Muscle of leg (tissue), 3 donors: ENCODE measurements at regions not wholly inside any gene's neighbourhood (a gene's known extent, or its start where the extent isn't known, plus 50 kb on each side); places are given as distances from the start of the nearest gene placed in this dataset.
"Not testable (repeated sequence)": the region's sequence is repeated elsewhere in the genome, so short reads cannot be mapped to it uniquely, and the experiment has no call there.

ENCODE experiments used
- DNase-seq: peaks from one replicate; pipeline ENCODE4 v3.0.0; 2013
- H3K27ac ChIP-seq: one replicate; pipeline ENCODE4 v1.5.1; 2013; ENCODE audit warnings: mild to moderate bottlenecking, low read length, control low read depth
- H3K27me3 ChIP-seq: one replicate; pipeline ENCODE4 v1.6.1; 2013; ENCODE audit warnings: low read length; ENCODE audit not compliant: control insufficient read depth, insufficient read depth
- H3K36me3 ChIP-seq: one replicate; pipeline ENCODE4 v1.6.1; 2013; ENCODE audit warnings: low read length; ENCODE audit not compliant: control insufficient read depth, insufficient read depth
- H3K4me1 ChIP-seq: one replicate; pipeline ENCODE4 v1.6.1; 2013; ENCODE audit warnings: low read length; ENCODE audit not compliant: control insufficient read depth, insufficient read depth
- H3K4me3 ChIP-seq: one replicate; pipeline ENCODE4 v1.5.1; 2013; ENCODE audit warnings: low read length, control low read depth
- H3K9me3 ChIP-seq: replicated peaks from 2 replicates; pipeline ENCODE4 v1.6.1; 2013; ENCODE audit warnings: low read depth, low read length; ENCODE audit not compliant: control insufficient read depth
- WGBS: methylation state at CpG from one replicate; pipeline ENCODE4 v1.1.5; 2013; ENCODE audit warnings: missing lambda C conversion rate; ENCODE audit not compliant: insufficient coverage; 5-methylcytosine and 5-hydroxymethylcytosine counted together

DNA sequence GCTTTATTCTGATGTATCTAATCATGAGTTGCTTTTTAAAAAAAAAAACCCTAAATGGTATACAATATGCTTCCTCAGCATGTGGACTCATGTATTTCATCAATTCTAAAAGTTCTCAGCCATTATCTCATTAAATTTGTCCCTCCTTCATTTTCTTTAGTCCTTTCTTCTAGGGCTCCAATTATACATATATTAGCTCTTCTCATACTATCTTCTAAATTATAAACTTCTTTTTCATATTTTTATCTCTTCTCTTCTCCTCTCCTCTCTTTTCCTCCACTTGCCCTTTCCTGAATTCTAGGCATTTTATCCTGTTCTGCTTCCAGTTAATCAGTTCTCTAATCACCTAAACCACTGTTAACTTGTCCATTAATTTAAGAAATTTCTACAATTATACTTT, 55.0 kb upstream of the IL33 start:
- Histone ChIP-seq H3K27ac (no peak overlapping the region), H3K36me3 (no peaks in the 10 kb centered on the region), H3K27me3 (no peaks in the 10 kb centered on the region), H3K9me3 (peaks cover 4% of the 10 kb centered on the region), H3K4me3 (no peak overlapping the region), H3K4me1 (no peaks in the 10 kb centered on the region)
- DNase-seq, result no peak

DNA sequence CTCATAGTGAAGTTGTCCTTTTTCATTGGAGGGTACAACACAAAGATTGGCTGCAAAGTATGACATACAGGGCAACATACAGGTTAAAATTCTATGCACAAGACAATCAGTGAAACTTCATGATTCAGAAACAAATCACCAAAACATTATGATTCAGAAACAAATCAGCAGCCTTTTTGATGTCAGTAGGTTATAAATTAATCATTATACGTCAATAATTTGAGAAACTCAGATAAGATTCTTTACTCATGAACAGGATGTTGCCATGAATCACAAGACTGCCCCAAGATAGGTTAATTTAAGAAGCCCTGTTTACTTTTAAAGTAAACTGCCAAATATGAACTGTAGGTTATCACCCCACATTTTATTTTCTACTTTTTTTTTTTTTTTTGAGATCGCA, 62.2 kb upstream of the IL33 start:
- WGBS, result no CpG with 5 or more reads among the region's 2 CpGs

GRCh38 chr9:6152788-6153187, 62.8 kb upstream of the IL33 start:
- WGBS, result no CpG with 5 or more reads among the region's 4 CpGs
- DNase-seq, result no peak

More for the DNA sequence above, 62.2 kb upstream of the IL33 start:
- Histone ChIP-seq H3K27ac (no peak overlapping the region), H3K27me3 (no peaks in the 10 kb centered on the region), H3K4me1 (no peaks in the 10 kb centered on the region), H3K4me3 (no peak overlapping the region), H3K9me3 (no peaks in the 10 kb centered on the region), H3K36me3 (no peaks in the 10 kb centered on the region)
- DNase-seq, result no peak

GRCh38 chr9:6150483-6150882, 65.1 kb upstream of the IL33 start:
- no peaks in the 10 kb centered on the region for H3K9me3 ChIP-seq
- no CpG with 5 or more reads among the region's 2 CpGs for WGBS
- no peak overlapping the region for H3K27ac ChIP-seq
- DNase-seq, result no peak
- no peaks in the 10 kb centered on the region for H3K36me3 ChIP-seq
- no peaks in the 10 kb centered on the region for H3K27me3 ChIP-seq
- no peak overlapping the region for H3K4me3 ChIP-seq
- H3K4me1 ChIP-seq, result no peaks in the 10 kb centered on the region

More at GRCh38 chr9:6152788-6153187, 62.8 kb upstream of the IL33 start:
- Histone ChIP-seq H3K27me3 (no peaks in the 10 kb centered on the region), H3K36me3 (no peaks in the 10 kb centered on the region), H3K27ac (no peak overlapping the region), H3K4me3 (no peak overlapping the region), H3K9me3 (no peaks in the 10 kb centered on the region), H3K4me1 (no peaks in the 10 kb centered on the region)

GRCh38 chr9:6149315-6149714, 66.3 kb upstream of the IL33 start:
- H3K27ac ChIP-seq, result no peak overlapping the region

GRCh38 chr9:6147846-6148245, 67.8 kb upstream of the IL33 start:
- Histone ChIP-seq H3K4me3 (no peak overlapping the region), H3K27ac (no peak overlapping the region), H3K4me1 (no peaks in the 10 kb centered on the region), H3K27me3 (no peaks in the 10 kb centered on the region), H3K9me3 (no peaks in the 10 kb centered on the region), H3K36me3 (no peaks in the 10 kb centered on the region)
- WGBS, result 70% methylated on average over 3 of the region's 4 CpGs
- no peak for DNase-seq

More at GRCh38 chr9:6149315-6149714, 66.3 kb upstream of the IL33 start:
- peak; percentile 12 for DNase-seq
- H3K36me3 ChIP-seq, result no peaks in the 10 kb centered on the region
- H3K4me1 ChIP-seq, result no peaks in the 10 kb centered on the region
- H3K27me3 ChIP-seq, result no peaks in the 10 kb centered on the region
- no peaks in the 10 kb centered on the region for H3K9me3 ChIP-seq
- 90% methylated on average over 4 of the region's 9 CpGs for WGBS
- no peak overlapping the region for H3K4me3 ChIP-seq

GRCh38 chr9:6144947-6145346, 70.7 kb upstream of the IL33 start:
- Histone ChIP-seq H3K36me3 (no peaks in the 10 kb centered on the region), H3K4me3 (no peak overlapping the region), H3K27me3 (no peaks in the 10 kb centered on the region), H3K27ac (no peak overlapping the region), H3K4me1 (no peaks in the 10 kb centered on the region), H3K9me3 (no peaks in the 10 kb centered on the region)
- WGBS, result no CpG with 5 or more reads among the region's 1 CpG
- no peak for DNase-seq

GRCh38 chr9:6142799-6143454, 72.7 kb upstream of the IL33 start:
- no peak for DNase-seq
- Histone ChIP-seq H3K9me3 (no peaks in the 10 kb centered on the region), H3K27ac (no peak overlapping the region), H3K4me1 (no peaks in the 10 kb centered on the region), H3K36me3 (no peaks in the 10 kb centered on the region), H3K4me3 (no peak overlapping the region), H3K27me3 (no peaks in the 10 kb centered on the region)

- not testable (repeated sequence) for H3K27ac ChIP-seq, H3K4me3 ChIP-seq, H3K36me3 ChIP-seq, H3K4me1 ChIP-seq, DNase-seq, H3K9me3 ChIP-seq, H3K27me3 ChIP-seq
- 92% methylated on average over 7 of the region's 25 CpGs for WGBS
Observed at GRCh38 chr9:6135780-6136179, 79.8 kb upstream of the IL33 start.

DNA sequence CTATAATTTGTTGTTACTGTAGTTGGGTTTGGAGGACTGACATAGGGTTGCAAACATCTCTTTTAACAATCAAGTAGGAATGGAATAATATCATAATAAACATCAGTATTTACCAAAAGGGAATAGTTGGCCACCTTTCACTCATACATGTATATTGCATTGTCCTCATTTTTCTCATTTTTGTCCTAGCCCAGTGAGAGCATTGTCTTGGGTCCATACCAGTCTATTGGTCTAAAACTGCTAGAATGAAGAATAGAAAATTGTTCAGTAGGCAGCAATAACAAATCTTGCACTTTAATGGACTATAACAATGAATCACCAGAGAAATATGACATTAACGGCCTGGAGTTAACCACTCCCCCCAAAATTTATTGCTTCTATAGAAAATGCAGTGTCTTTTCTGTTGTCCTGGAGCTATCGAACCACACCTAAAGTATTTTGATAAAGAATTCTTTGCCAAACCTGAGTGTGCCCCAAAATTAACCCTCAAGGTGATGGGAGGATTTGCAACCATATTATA, 80.9 kb upstream of the IL33 start:
- Histone ChIP-seq H3K27ac (no peak overlapping the region), H3K27me3 (no peaks in the 10 kb centered on the region), H3K4me1 (no peaks in the 10 kb centered on the region), H3K4me3 (no peak overlapping the region), H3K36me3 (no peaks in the 10 kb centered on the region), H3K9me3 (no peaks in the 10 kb centered on the region)
- no peak for DNase-seq
- no CpG with 5 or more reads among the region's 2 CpGs for WGBS
